GM12878 (cell line): ENCODE measurements at regions not wholly inside any gene's neighbourhood (a gene's known extent, or its start where the extent isn't known, plus 50 kb on each side); places are given as distances from the start of the nearest gene placed in this dataset.

Experiments used
- ATAC-seq: fragments of 200-7000 bp; cut with Tn5 transposase; 3 replicates; pipeline ENCODE4 v1.9.1; 2020; ENCODE audit warnings: mild to moderate bottlenecking, moderate library complexity
- BruUV-seq: library from RNA; stranded (reverse); fragments of 400-500 nt; replicated peaks from 2 replicates; lab custom pipeline; 2021; lab: Mats Ljungman, UMichigan
- CTCF ChIA-PET: fragments of 300-600 bp; sonication (Branson Sonifier 250); formaldehyde crosslinking; extraction: SDS; loops from one replicate; lab custom pipeline; 2021; ENCODE audit warnings: inconsistent platforms; lab: Yijun Ruan, JAX
- POLR2A ChIA-PET: fragments of 350-600 bp; formaldehyde crosslinking; extraction: SDS; loops from one replicate; lab custom pipeline; 2021; ENCODE audit warnings: inconsistent platforms; lab: Charles Lee
- RAD21 ChIA-PET: fragments of 300-600 bp; sonication (Branson Sonifier 250); formaldehyde crosslinking; loops from one replicate; lab custom pipeline; 2023; ENCODE audit warnings: antibody characterized with exemption; ENCODE audit not compliant: unreplicated experiment; lab: Charles Lee
- SMC1A ChIA-PET: fragments of 300-600 bp; sonication (Branson Sonifier 250); formaldehyde crosslinking; loops from one replicate; lab custom pipeline; 2023; ENCODE audit not compliant: unreplicated experiment, uncharacterized antibody; lab: Charles Lee
- DNase-seq: peaks from one replicate; pipeline ENCODE4 v3.0.0-alpha.2; 2011; ENCODE audit warnings: low read depth, low spot score
- FAIRE-seq: peaks from 3 replicates; lab custom pipeline; 2011; peaks lifted over from hg19 to GRCh38; lab: Jason Lieb, UNC
- H2AFZ ChIP-seq: 2 replicates; pipeline ENCODE4 v1.6.0; 2011; ENCODE audit warnings: low read depth, low read length, control low read depth; ENCODE audit not compliant: control insufficient read depth
- H3K27ac ChIP-seq: 2 replicates; pipeline ENCODE4 v1.5.1; 2011; ENCODE audit warnings: control low read depth; ENCODE audit not compliant: control insufficient read depth, insufficient read depth
- H3K27me3 ChIP-seq, 2 experiments: replicated peaks in 1 of 2; 2 replicates each; pipeline versions ENCODE4 v1.6.0 to v1.6.1; 2011; ENCODE audit warnings: low read length in 1 of 2; ENCODE audit not compliant: control insufficient read depth in 2 of 2, insufficient read depth in 2 of 2
- H3K36me3 ChIP-seq, 2 experiments: 2 replicates each; pipeline ENCODE4 v1.5.1; 2011; ENCODE audit warnings: low read length in 1 of 2; ENCODE audit not compliant: control insufficient read depth in 2 of 2, insufficient read depth in 2 of 2
- H3K4me1 ChIP-seq: 2 replicates; pipeline ENCODE4 v1.6.1; 2011; ENCODE audit warnings: mild to moderate bottlenecking, low read length, moderate library complexity, mixed read lengths; ENCODE audit not compliant: control insufficient read depth, insufficient read depth
- H3K4me2 ChIP-seq: 2 replicates; pipeline ENCODE4 v1.6.0; 2011; ENCODE audit warnings: control low read depth; ENCODE audit not compliant: control insufficient read depth, insufficient read depth
- H3K4me3 ChIP-seq: fragments of 200-600 bp; sonication (generic); 2 replicates; pipeline ENCODE4 v1.5.1; 2016
- H3K79me2 ChIP-seq: 2 replicates; pipeline ENCODE4 v1.6.0; 2011; ENCODE audit warnings: low read length; ENCODE audit not compliant: control insufficient read depth, insufficient read depth
- H3K9ac ChIP-seq: 2 replicates; pipeline ENCODE4 v1.8.0; 2011; ENCODE audit warnings: low read length, control low read depth, mixed read lengths; ENCODE audit not compliant: control insufficient read depth, insufficient read depth
- H3K9me3 ChIP-seq: replicated peaks from 3 replicates; pipeline ENCODE4 v1.5.1; 2011; ENCODE audit warnings: mild to moderate bottlenecking, low read length; ENCODE audit not compliant: control insufficient read depth, insufficient read depth
- H4K20me1 ChIP-seq: 2 replicates; pipeline ENCODE4 v1.6.0; 2011; ENCODE audit not compliant: control insufficient read depth, insufficient read depth
- BMI1 ChIP-seq: fragments of 450-650 bp; IDR thresholded peaks from 2 replicates; pipeline ENCODE4 v1.6.1; 2016; ENCODE audit warnings: mild to moderate bottlenecking, moderate library complexity, borderline replicate concordance
- BRCA1 ChIP-seq: IDR thresholded peaks from 2 replicates; pipeline ENCODE4 v1.6.1; 2011; ENCODE audit warnings: low read depth, low read length, improper control_type of control experiment
- IRF4 ChIP-seq: IDR thresholded peaks from 2 replicates; pipeline ENCODE4 v1.6.1; 2011; ENCODE audit warnings: low read depth, low read length
- TAF1 ChIP-seq: IDR thresholded peaks from 2 replicates; pipeline ENCODE4 v1.6.1; 2011; ENCODE audit warnings: mild to moderate bottlenecking, low read depth, low read length, borderline replicate concordance
- WRNIP1 ChIP-seq: IDR thresholded peaks from 2 replicates; pipeline ENCODE4 v1.6.1; 2011; ENCODE audit warnings: low read depth, low read length, improper control_type of control experiment, borderline replicate concordance
- WGBS: methylation state at CpG from one replicate; pipeline ENCODE4 v1.1.6; 2016; ENCODE audit warnings: low lambda C conversion rate; ENCODE audit not compliant: insufficient replicate concordance, insufficient coverage; ENCODE audit errors: missing lambda C conversion rate; 5-methylcytosine and 5-hydroxymethylcytosine counted together
- in situ Hi-C: fragments of 300-500 bp; cut with MboI; formaldehyde crosslinking; loops from 9 replicates; pipeline ENCODE4 v1.14.3; 2018; ENCODE audit warnings: mixed read lengths
- intact Hi-C: fragments of 100-400 bp; cut with micrococcal nuclease; formaldehyde crosslinking; loops from one replicate; pipeline ENCODE4 v1.14.2; 2022; ENCODE audit not compliant: unreplicated experiment
- TF ChIP-seq, protein P1 (sequence below): IDR thresholded peaks from 2 replicates; pipeline ENCODE4 v1.6.1; 2011; ENCODE audit warnings: borderline replicate concordance, low read depth, mild to moderate bottlenecking, moderate library complexity, low read length; ENCODE audit not compliant: insufficient read depth, poor library complexity, severe bottlenecking
- TF ChIP-seq, protein P2 (sequence below): fragments of 450-650 bp; IDR thresholded peaks from 2 replicates; pipeline ENCODE4 v1.6.1; 2016; ENCODE audit warnings: mild to moderate bottlenecking, moderate library complexity, borderline replicate concordance

DNA sequence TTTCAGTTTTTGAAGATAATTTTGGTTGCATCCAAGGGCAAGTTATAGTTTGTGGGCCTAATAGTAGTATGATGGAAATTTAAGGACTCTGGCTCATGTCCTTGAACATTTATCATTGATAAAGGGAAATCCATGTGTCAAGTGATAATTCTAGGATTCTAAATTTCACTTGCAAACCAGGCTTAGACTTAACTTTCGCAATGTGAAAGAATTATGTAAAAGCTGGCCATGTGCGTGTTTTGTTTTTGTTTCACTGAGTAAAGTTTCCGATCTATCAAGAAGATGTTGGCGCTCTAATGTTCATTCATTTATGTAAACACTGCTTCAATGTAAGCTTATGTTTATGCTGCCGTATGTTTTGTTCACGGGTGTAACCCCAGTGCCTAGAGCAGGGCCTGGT lies 302.0 kb downstream of the SOX4 start:
- DNase-seq (no peak), ATAC-seq (no peak), FAIRE-seq (no peak)
- Histone ChIP-seq H3K9me3 (no peaks in the 10 kb centered on the region; the same call in 2 of the 3 replicates), H3K79me2 (no peaks in the 10 kb centered on the region), H3K4me3 (no peak overlapping the region), H3K9ac (no peak overlapping the region), H3K36me3 (no peaks in the 10 kb centered on the region), H4K20me1 (no peaks in the 10 kb centered on the region), H2AFZ (no peak overlapping the region), H3K27me3 (no peaks in the 10 kb centered on the region), H3K4me2 (no peak overlapping the region), H3K4me1 (no peaks in the 10 kb centered on the region), H3K27ac (no peak overlapping the region)
- ChIA-PET POLR2A (no interaction called here), RAD21 (no interaction called here), CTCF (interaction anchor here (0.7 kb wide), 1 partner anchor 122 kb away, joined by 3 read pairs; no protein-coding TSS in a partner anchor), SMC1A (no interaction called here)
- BruUV-seq, result no TSS peak
- TF ChIP-seq BMI1 (no peak), IRF4 (no peak)
- whole genome bisulfite sequencing, result 80% methylated on average over 6 of the region's 6 CpGs
- intact Hi-C loops, result no loop called here
- in situ Hi-C loops, result no loop called here

DNA sequence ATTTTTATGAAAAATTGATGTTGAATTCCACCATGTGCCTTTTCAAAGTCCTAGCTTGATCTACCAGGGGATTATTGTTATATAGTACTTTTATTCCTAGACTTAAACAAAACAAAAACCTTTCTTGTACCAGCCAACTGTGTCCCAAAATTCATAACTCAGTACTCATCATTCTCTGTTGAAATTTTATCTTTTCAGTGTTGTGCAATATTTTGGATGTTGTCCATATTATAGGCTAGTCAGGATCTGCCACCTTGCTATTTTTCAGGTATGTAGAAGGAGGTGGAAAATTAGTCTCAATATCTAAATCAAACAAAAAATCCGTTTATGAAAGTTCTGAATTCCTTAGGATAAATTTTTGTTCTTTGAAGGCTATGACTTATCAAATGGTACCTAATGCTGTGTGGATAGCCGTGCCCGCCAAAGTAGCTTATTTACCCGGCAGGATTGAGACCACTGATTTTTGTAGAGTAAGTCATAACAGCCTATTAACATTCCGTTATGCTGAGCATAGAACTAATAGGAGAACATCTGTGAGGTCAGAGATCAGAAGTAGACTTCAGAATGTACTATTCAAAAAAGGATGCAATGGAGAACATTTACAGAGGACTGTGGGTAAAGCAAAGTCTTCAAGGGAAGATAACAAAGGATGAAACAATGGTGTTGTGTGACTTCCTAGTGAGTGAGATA lies 304.7 kb downstream of the SOX4 start:
- no peaks in the 10 kb centered on the region for H4K20me1 ChIP-seq
- intact Hi-C loops, result no loop called here
- H3K27me3 ChIP-seq, result no peaks in the 10 kb centered on the region
- BruUV-seq, result no TSS peak
- SMC1A ChIA-PET, result interaction anchor here (0.7 kb wide), 1 partner anchor 12 kb away, joined by 3 read pairs; no protein-coding TSS in a partner anchor
- 59% methylated on average over 5 of the region's 5 CpGs for WGBS
- ATAC-seq (no peak), DNase-seq (no peak), FAIRE-seq (no peak)
- no peak overlapping the region for H2AFZ ChIP-seq
- no peaks in the 10 kb centered on the region for H3K79me2 ChIP-seq
- no peaks in the 10 kb centered on the region; the same call in 2 of the 3 replicates for H3K9me3 ChIP-seq
- POLR2A ChIA-PET, result no interaction called here
- no peaks in the 10 kb centered on the region for H3K36me3 ChIP-seq
- in situ Hi-C loops, result no loop called here
- H3K27ac ChIP-seq, result no peak overlapping the region
- H3K4me2 ChIP-seq, result no peak overlapping the region
- no peak overlapping the region for H3K4me3 ChIP-seq
- RAD21 ChIA-PET, result no interaction called here
- H3K9ac ChIP-seq, result no peak overlapping the region
- no peaks in the 10 kb centered on the region for H3K4me1 ChIP-seq
- CTCF ChIA-PET, result no interaction called here
- TF ChIP-seq, protein P1, sequence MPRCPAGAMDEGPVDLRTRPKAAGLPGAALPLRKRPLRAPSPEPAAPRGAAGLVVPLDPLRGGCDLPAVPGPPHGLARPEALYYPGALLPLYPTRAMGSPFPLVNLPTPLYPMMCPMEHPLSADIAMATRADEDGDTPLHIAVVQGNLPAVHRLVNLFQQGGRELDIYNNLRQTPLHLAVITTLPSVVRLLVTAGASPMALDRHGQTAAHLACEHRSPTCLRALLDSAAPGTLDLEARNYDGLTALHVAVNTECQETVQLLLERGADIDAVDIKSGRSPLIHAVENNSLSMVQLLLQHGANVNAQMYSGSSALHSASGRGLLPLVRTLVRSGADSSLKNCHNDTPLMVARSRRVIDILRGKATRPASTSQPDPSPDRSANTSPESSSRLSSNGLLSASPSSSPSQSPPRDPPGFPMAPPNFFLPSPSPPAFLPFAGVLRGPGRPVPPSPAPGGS, result no peak
- TF ChIP-seq BRCA1, result no peak
- TF ChIP-seq, protein P2, sequence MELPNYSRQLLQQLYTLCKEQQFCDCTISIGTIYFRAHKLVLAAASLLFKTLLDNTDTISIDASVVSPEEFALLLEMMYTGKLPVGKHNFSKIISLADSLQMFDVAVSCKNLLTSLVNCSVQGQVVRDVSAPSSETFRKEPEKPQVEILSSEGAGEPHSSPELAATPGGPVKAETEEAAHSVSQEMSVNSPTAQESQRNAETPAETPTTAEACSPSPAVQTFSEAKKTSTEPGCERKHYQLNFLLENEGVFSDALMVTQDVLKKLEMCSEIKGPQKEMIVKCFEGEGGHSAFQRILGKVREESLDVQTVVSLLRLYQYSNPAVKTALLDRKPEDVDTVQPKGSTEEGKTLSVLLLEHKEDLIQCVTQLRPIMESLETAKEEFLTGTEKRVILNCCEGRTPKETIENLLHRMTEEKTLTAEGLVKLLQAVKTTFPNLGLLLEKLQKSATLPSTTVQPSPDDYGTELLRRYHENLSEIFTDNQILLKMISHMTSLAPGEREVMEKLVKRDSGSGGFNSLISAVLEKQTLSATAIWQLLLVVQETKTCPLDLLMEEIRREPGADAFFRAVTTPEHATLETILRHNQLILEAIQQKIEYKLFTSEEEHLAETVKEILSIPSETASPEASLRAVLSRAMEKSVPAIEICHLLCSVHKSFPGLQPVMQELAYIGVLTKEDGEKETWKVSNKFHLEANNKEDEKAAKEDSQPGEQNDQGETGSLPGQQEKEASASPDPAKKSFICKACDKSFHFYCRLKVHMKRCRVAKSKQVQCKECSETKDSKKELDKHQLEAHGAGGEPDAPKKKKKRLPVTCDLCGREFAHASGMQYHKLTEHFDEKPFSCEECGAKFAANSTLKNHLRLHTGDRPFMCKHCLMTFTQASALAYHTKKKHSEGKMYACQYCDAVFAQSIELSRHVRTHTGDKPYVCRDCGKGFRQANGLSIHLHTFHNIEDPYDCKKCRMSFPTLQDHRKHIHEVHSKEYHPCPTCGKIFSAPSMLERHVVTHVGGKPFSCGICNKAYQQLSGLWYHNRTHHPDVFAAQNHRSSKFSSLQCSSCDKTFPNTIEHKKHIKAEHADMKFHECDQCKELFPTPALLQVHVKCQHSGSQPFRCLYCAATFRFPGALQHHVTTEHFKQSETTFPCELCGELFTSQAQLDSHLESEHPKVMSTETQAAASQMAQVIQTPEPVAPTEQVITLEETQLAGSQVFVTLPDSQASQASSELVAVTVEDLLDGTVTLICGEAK, result no peak
- no peak for TF ChIP-seq WRNIP1
- no peak for TF ChIP-seq TAF1
